Neural cell (in vitro differentiated cells): ENCODE measurements at regions not wholly inside any gene's neighbourhood (a gene's known extent, or its start where the extent isn't known, plus 50 kb on each side); places are given as distances from the start of the nearest gene placed in this dataset.

Experiments used
- H2AFZ ChIP-seq: fragments of 200-600, 300-800 bp; sonication (generic), shearing (Covaris generic); 2 replicates; pipeline ENCODE4 v1.6.0; 2014; ENCODE audit warnings: low read depth, mild to moderate bottlenecking, antibody characterized with exemption, low read length, moderate library complexity
- H3F3A ChIP-seq: fragments of 200-600 bp; shearing (Covaris generic); 2 replicates; pipeline ENCODE4 v1.6.1; 2016; ENCODE audit warnings: mild to moderate bottlenecking, moderate library complexity, mixed read lengths, antibody characterized with exemption, low read length; ENCODE audit not compliant: insufficient read depth, poor library complexity, severe bottlenecking
- H3K27ac ChIP-seq: fragments of 200-600, 300-800 bp; sonication (generic), shearing (Covaris generic); 2 replicates; pipeline ENCODE4 v1.5.1; 2014; ENCODE audit warnings: mild to moderate bottlenecking, low read length, moderate library complexity
- H3K27me3 ChIP-seq: fragments of 300-800, 200-600 bp; sonication (generic), shearing (Covaris generic); 2 replicates; pipeline ENCODE4 v1.6.0; 2014; ENCODE audit warnings: mild to moderate bottlenecking, low read depth, low read length, moderate library complexity; ENCODE audit not compliant: insufficient read depth
- H3K36me3 ChIP-seq: fragments of 300-800, 200-600 bp; sonication (generic), shearing (Covaris generic); 2 replicates; pipeline ENCODE4 v1.5.1; 2014; ENCODE audit warnings: mild to moderate bottlenecking, antibody characterized with exemption, low read length, moderate library complexity; ENCODE audit not compliant: insufficient read depth
- H3K4me2 ChIP-seq: fragments of 300-800, 200-600 bp; sonication (generic), shearing (Covaris generic); 2 replicates; pipeline ENCODE4 v1.6.0; 2014; ENCODE audit warnings: mild to moderate bottlenecking, low read length
- H3K4me3 ChIP-seq: fragments of 300-800, 200-600 bp; sonication (generic), shearing (Covaris generic); 2 replicates; pipeline ENCODE4 v1.5.1; 2014; ENCODE audit warnings: mild to moderate bottlenecking, low read length, moderate library complexity
- H3K79me2 ChIP-seq: fragments of 200-600 bp; shearing (Covaris generic); replicated peaks from 2 replicates; pipeline ENCODE4 v1.6.0; 2014; ENCODE audit warnings: mild to moderate bottlenecking, low read length, moderate library complexity; ENCODE audit not compliant: insufficient read depth
- H3K9ac ChIP-seq: fragments of 300-800, 200-600 bp; sonication (generic), shearing (Covaris generic); 2 replicates; pipeline ENCODE4 v1.6.1; 2016; ENCODE audit warnings: mild to moderate bottlenecking, low read length, mixed read lengths
- H3K9me2 ChIP-seq: fragments of 200-600 bp; shearing (Covaris generic); 2 replicates; pipeline ENCODE4 v1.6.1; 2016; ENCODE audit warnings: mild to moderate bottlenecking, low read length, mixed read lengths; ENCODE audit not compliant: insufficient read depth
- H3K9me3 ChIP-seq: fragments of 200-600, 300-800 bp; sonication (generic), shearing (Covaris generic); 2 replicates; pipeline ENCODE4 v1.6.1; 2016; ENCODE audit warnings: mild to moderate bottlenecking, mixed run types, low read length, moderate library complexity, mixed read lengths
- H4K20me1 ChIP-seq: fragments of 200-600 bp; shearing (Covaris generic); 2 replicates; pipeline ENCODE4 v1.6.1; 2016; ENCODE audit warnings: mild to moderate bottlenecking, mixed run types; ENCODE audit not compliant: insufficient read depth
- CTCF ChIP-seq: fragments of 450-650 bp; IDR thresholded peaks from 2 replicates; pipeline ENCODE4 v1.5.1; 2014; ENCODE audit warnings: antibody characterized with exemption, mild to moderate bottlenecking, moderate library complexity; ENCODE audit not compliant: poor library complexity, severe bottlenecking
- EP300 ChIP-seq: fragments of 450-650 bp; conservative IDR thresholded peaks from 2 replicates; pipeline ENCODE4 v1.6.1; 2014; ENCODE audit warnings: antibody characterized with exemption, mild to moderate bottlenecking, moderate library complexity; ENCODE audit not compliant: poor library complexity, severe bottlenecking
- EZH2 ChIP-seq: fragments of 200-600, 300-800 bp; shearing (Covaris generic), sonication (generic); IDR thresholded peaks from 2 replicates; pipeline ENCODE4 v1.6.1; 2014; ENCODE audit warnings: antibody characterized with exemption, low read length, borderline replicate concordance, mild to moderate bottlenecking; ENCODE audit not compliant: insufficient read depth, poor library complexity, severe bottlenecking
- MXI1 ChIP-seq: fragments of 450-650 bp; conservative IDR thresholded peaks from 2 replicates; pipeline ENCODE4 v1.6.1; 2014; ENCODE audit warnings: antibody characterized with exemption, mild to moderate bottlenecking; ENCODE audit not compliant: poor library complexity, severe bottlenecking
- POLR2AphosphoS5 ChIP-seq: IDR thresholded peaks from 2 replicates; pipeline ENCODE4 v1.6.1; 2012
- RAD21 ChIP-seq: fragments of 450-650 bp; conservative IDR thresholded peaks from 2 replicates; pipeline ENCODE4 v1.6.1; 2014; ENCODE audit warnings: antibody characterized with exemption, mild to moderate bottlenecking, moderate library complexity
- REST ChIP-seq: IDR thresholded peaks from 2 replicates; pipeline ENCODE4 v1.6.1; 2012; ENCODE audit warnings: borderline replicate concordance
- SMC3 ChIP-seq: fragments of 450-650 bp; conservative IDR thresholded peaks from 2 replicates; pipeline ENCODE4 v1.6.1; 2014; ENCODE audit warnings: antibody characterized with exemption, mild to moderate bottlenecking, moderate library complexity; ENCODE audit not compliant: poor library complexity
- TAF1 ChIP-seq: IDR thresholded peaks from 2 replicates; pipeline ENCODE4 v1.6.1; 2012; ENCODE audit warnings: low read depth

- no peak for TF ChIP-seq POLR2AphosphoS5
- H3K9ac ChIP-seq = no peak overlapping the region
- H3K36me3 ChIP-seq = no peaks in the 10 kb centered on the region
- H3K9me3 ChIP-seq = no peaks in the 10 kb centered on the region
- H3K4me3 ChIP-seq = no peak overlapping the region
- H3K79me2 ChIP-seq = no peaks in the 10 kb centered on the region
- no peaks in the 10 kb centered on the region for H4K20me1 ChIP-seq
- H3K4me2 ChIP-seq = no peak overlapping the region
- H2AFZ ChIP-seq = no peak overlapping the region
- no peaks in the 10 kb centered on the region for H3K27me3 ChIP-seq
- H3K9me2 ChIP-seq = no peaks in the 10 kb centered on the region
- no peak overlapping the region for H3K27ac ChIP-seq
- H3F3A ChIP-seq = no peaks in the 10 kb centered on the region
Measured at GRCh38 chr2:226664661-226665060, 135.0 kb downstream of the IRS1 start.

GRCh38 chr2:226664140-226664539, 135.5 kb downstream of the IRS1 start:
- Histone ChIP-seq H3K9me3 (no peaks in the 10 kb centered on the region), H3K36me3 (no peaks in the 10 kb centered on the region), H3K9me2 (no peaks in the 10 kb centered on the region), H3F3A (no peaks in the 10 kb centered on the region), H2AFZ (no peak overlapping the region), H3K4me3 (no peak overlapping the region), H4K20me1 (no peaks in the 10 kb centered on the region), H3K27me3 (no peaks in the 10 kb centered on the region), H3K79me2 (no peaks in the 10 kb centered on the region), H3K4me2 (no peak overlapping the region), H3K9ac (no peak overlapping the region), H3K27ac (no peak overlapping the region)
- TF ChIP-seq CTCF (no peak), EP300 (no peak), REST (no peak)

- Histone ChIP-seq H3K4me2 (no peak overlapping the region), H4K20me1 (no peaks in the 10 kb centered on the region), H3K27me3 (no peaks in the 10 kb centered on the region), H3K4me3 (no peak overlapping the region), H3K9me2 (no peaks in the 10 kb centered on the region), H3K9me3 (no peaks in the 10 kb centered on the region), H3K36me3 (no peaks in the 10 kb centered on the region), H2AFZ (no peak overlapping the region), H3K27ac (no peak overlapping the region), H3F3A (no peaks in the 10 kb centered on the region), H3K9ac (no peak overlapping the region), H3K79me2 (no peaks in the 10 kb centered on the region)
- TF ChIP-seq CTCF = no peak
- TF ChIP-seq MXI1 = no peak
- TF ChIP-seq TAF1 = no peak
- TF ChIP-seq RAD21 = no peak
- TF ChIP-seq EP300 = no peak
- TF ChIP-seq EZH2 = no peak
- no peak for TF ChIP-seq SMC3
Measured at GRCh38 chr2:226661789-226662545, 137.7 kb downstream of the IRS1 start.
